SK-N-SH (cell line): ENCODE measurements at regions not wholly inside any gene's neighbourhood (a gene's known extent, or its start where the extent isn't known, plus 50 kb on each side); places are given as distances from the start of the nearest gene placed in this dataset.

Experiments
- IRF3 ChIP-seq: fragments of 150-350 bp; IDR thresholded peaks from 2 replicates; pipeline ENCODE4 v1.6.1; 2016; ENCODE audit warnings: mild to moderate bottlenecking, low read depth, low read length
- PBX3 ChIP-seq: IDR thresholded peaks from 2 replicates; pipeline ENCODE4; 2012
- POLR2AphosphoS5 ChIP-seq: IDR thresholded peaks from 2 replicates; pipeline ENCODE4 v1.6.1; 2012; ENCODE audit warnings: low read depth, low read length
- RFX5 ChIP-seq: IDR thresholded peaks from 2 replicates; pipeline ENCODE4 v1.6.1; 2012; ENCODE audit warnings: mild to moderate bottlenecking, improper control_type of control experiment, low read length
- ZBTB33 ChIP-seq: IDR thresholded peaks from 2 replicates; pipeline ENCODE4 v1.4.0; 2012; ENCODE audit warnings: low read depth, borderline replicate concordance

- TF ChIP-seq RFX5 (no peak), PBX3 (no peak), POLR2AphosphoS5 (no peak), IRF3 (no peak), ZBTB33 (no peak)
Observed at GRCh38 chr16:8204096-8204495, 386.2 kb downstream of the TMEM114 start.
